ENCODE measurements at regions not wholly inside any gene's neighbourhood (a gene's known extent, or its start where the extent isn't known, plus 50 kb on each side); places are given as distances from the start of the nearest gene placed in this dataset.

DNA sequence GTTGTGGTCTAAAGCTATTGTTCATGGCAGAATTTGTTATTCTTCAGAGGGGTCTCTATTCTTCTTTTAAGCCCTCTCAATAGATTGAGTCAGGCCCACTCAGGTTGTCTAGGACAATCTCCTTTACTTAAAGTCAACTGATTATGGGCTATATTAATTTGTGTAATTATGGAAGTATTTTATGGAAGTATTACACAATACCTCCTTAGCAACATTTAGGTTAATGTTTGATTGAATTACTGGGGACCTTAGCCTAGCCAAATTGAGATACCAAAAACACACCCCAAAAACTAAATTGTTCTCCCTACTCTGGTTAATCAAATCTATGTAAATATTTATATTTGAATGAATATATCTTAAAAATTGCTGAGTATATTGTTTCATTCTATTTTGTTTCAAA lies 347.1 kb upstream of the GRIN3A start:
- no peak overlapping the region for H3K27ac ChIP-seq
- H3K36me3 ChIP-seq: no peaks in the 10 kb centered on the region
- H3K4me1 ChIP-seq: peaks cover 0 to 7% of the 10 kb centered on the region in 2 donors
- no peak for DNase-seq
- TF ChIP-seq POLR2A (IDR thresholded peaks at IDR 0.05): no peak
- TF ChIP-seq, protein P1, sequence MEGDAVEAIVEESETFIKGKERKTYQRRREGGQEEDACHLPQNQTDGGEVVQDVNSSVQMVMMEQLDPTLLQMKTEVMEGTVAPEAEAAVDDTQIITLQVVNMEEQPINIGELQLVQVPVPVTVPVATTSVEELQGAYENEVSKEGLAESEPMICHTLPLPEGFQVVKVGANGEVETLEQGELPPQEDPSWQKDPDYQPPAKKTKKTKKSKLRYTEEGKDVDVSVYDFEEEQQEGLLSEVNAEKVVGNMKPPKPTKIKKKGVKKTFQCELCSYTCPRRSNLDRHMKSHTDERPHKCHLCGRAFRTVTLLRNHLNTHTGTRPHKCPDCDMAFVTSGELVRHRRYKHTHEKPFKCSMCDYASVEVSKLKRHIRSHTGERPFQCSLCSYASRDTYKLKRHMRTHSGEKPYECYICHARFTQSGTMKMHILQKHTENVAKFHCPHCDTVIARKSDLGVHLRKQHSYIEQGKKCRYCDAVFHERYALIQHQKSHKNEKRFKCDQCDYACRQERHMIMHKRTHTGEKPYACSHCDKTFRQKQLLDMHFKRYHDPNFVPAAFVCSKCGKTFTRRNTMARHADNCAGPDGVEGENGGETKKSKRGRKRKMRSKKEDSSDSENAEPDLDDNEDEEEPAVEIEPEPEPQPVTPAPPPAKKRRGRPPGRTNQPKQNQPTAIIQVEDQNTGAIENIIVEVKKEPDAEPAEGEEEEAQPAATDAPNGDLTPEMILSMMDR (IDR thresholded peaks at IDR 0.05): no peak
- H3K27me3 ChIP-seq: no peaks in the 10 kb centered on the region
- intact Hi-C loops (cut with DNase I): no loop called here
- no peaks in the 10 kb centered on the region for H3K9me3 ChIP-seq
- H3K4me3 ChIP-seq (replicated peaks in 1 of 3): no peak overlapping the region

GRCh38 chr9:102072059-102072764 lies 333.8 kb upstream of the GRIN3A start:
- no peak overlapping the region for H3K4me3 ChIP-seq (replicated peaks in 1 of 3)
- TF ChIP-seq, protein P1 (IDR thresholded peaks at IDR 0.05): no peak
- TF ChIP-seq POLR2A (IDR thresholded peaks at IDR 0.05): no peak
- 67 to 70% methylated on average over 9 of the region's 9 CpGs for WGBS, 2 donors

DNA sequence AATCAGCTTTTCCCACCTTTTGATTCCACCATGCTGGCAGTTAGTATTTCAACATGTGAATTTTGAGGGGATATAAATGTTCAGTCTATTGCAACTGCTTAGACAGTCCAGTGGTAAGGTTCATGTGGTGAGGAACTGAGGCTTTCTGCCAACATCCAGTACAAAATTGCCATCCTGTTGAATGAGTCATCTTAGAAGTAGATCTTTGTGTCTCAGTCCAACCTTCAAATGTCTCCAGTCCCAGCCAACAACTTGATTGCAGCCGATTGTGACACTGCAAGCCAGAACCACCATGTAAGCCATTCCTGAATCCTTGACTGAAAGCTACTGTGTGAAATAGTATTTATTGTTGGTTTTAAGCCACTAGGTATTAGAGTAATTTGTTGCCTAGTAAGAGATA lies 331.5 kb upstream of the GRIN3A start:
- no peak overlapping the region for H3K27ac ChIP-seq
- intact Hi-C loops (cut with DNase I): no loop called here
- no peaks in the 10 kb centered on the region for H3K27me3 ChIP-seq
- no peaks in the 10 kb centered on the region for H3K4me1 ChIP-seq
- TF ChIP-seq, protein P1 (IDR thresholded peaks at IDR 0.05): no peak
- TF ChIP-seq POLR2A (IDR thresholded peaks at IDR 0.05): no peak
- WGBS, 2 donors: 73 to 80% methylated on average over 1 of the region's 1 CpG
- no peaks in the 10 kb centered on the region for H3K9me3 ChIP-seq
- no peak overlapping the region for H3K4me3 ChIP-seq (replicated peaks in 1 of 3)
- H3K36me3 ChIP-seq: no peaks in the 10 kb centered on the region
- no peak for DNase-seq

More at GRCh38 chr9:102072059-102072764, 333.8 kb upstream of the GRIN3A start:
- H3K9me3 ChIP-seq: no peaks in the 10 kb centered on the region
- intact Hi-C loops (cut with DNase I): no loop called here
- H3K27ac ChIP-seq: no peak overlapping the region
- no peaks in the 10 kb centered on the region for H3K36me3 ChIP-seq
- no peak for DNase-seq
- no peaks in the 10 kb centered on the region for H3K4me1 ChIP-seq
- H3K27me3 ChIP-seq: no peaks in the 10 kb centered on the region

DNA sequence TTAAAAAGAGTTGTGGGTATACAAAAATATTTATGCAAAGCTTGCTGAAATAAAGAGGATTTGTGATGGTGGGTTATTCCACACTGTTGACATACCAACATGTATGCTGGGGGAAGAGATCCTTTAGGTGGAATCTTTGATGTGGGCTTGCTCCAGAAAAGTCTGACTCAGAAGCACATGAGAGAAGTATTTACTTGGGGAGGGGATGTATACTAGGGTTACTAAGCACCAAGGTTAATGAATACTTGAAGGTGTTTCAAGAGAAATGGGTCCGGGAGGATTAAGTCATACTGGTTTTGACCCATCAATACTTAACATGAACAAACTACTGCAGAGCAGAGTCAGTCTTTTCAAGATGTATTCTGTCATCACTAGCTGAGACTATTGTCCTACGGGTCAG lies 316.4 kb upstream of the GRIN3A start:
- H3K4me3 ChIP-seq (replicated peaks in 1 of 3): no peak overlapping the region
- WGBS, 2 donors: 92% methylated on average over 2 of the region's 2 CpGs
- TF ChIP-seq, protein P1 (IDR thresholded peaks at IDR 0.05): no peak
- TF ChIP-seq POLR2A (IDR thresholded peaks at IDR 0.05): no peak

GRCh38 chr9:102049586-102050246 lies 311.3 kb upstream of the GRIN3A start:
- Histone ChIP-seq H3K36me3 (no peaks in the 10 kb centered on the region), H3K4me1 (no peaks in the 10 kb centered on the region), H3K9me3 (no peaks in the 10 kb centered on the region), H3K4me3 (replicated peaks in 1 of 3) (no peak overlapping the region), H3K27ac (no peak overlapping the region), H3K27me3 (no peaks in the 10 kb centered on the region)
- WGBS, 2 donors: 53 to 63% methylated on average over 4 of the region's 4 CpGs
- TF ChIP-seq POLR2A (IDR thresholded peaks at IDR 0.05): no peak
- TF ChIP-seq, protein P1 (IDR thresholded peaks at IDR 0.05): no peak
- intact Hi-C loops (cut with DNase I): no loop called here
- DNase-seq: no peak

More for the DNA sequence above, 316.4 kb upstream of the GRIN3A start:
- Histone ChIP-seq H3K27me3 (no peaks in the 10 kb centered on the region), H3K9me3 (no peaks in the 10 kb centered on the region), H3K4me1 (no peaks in the 10 kb centered on the region), H3K27ac (no peak overlapping the region), H3K36me3 (no peaks in the 10 kb centered on the region)
- intact Hi-C loops (cut with DNase I): no loop called here
- no peak for DNase-seq

Measured in thyroid gland (tissue), 4 donors.